NCI-H2081 treated with DMSO at 0.1 percent for 48 hours (cell line): ENCODE measurements at regions not wholly inside any gene's neighbourhood (a gene's known extent, or its start where the extent isn't known, plus 50 kb on each side); places are given as distances from the start of the nearest gene placed in this dataset.
"Not testable (repeated sequence)": the region's sequence is repeated elsewhere in the genome, so short reads cannot be mapped to it uniquely, and the experiment has no call there.

Experiments used
- DNase-seq: peaks from one replicate; lab custom pipeline; 2025; lab: John Stamatoyannopoulos, UW

- no peak for DNase-seq
Observed at GRCh38 chr7:79714081-79714480, 260.6 kb upstream of the MAGI2 start.

DNA sequence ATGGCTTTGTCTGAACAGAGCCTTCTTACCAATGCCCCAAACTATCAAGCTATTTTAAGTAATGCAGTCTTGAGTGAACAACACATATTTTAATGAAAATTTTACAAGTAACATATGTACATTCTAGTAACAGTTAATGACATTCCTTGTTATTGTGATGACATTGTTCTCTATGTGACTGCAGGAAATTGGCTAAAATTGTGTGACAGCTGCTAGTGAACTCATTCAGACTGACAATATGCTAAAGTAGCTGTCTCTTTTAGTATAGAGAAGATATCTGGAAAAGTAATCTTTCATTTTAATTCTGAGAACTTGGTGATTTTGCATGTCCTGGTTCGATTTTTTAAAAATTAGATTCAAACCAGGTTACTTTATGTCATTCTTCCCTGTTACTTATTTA lies 259.8 kb upstream of the MAGI2 start:
- no peak for DNase-seq

DNA sequence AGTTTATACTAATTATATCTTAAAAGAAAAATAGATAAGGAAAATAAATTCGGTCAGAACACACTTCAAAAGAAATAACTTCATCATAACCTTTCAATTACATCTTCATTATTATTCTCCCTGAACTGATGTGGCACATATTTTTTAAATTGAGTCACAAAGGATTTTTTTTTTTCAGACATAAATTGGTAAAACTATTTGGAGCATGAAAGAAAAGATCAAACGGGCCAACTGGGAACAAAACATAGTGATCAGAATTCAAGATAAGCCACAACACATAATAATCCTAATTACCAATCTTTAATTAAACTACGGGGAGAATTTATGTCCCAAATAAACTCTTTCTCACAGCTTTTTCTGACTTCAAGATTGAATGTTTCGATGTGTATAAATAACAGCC lies 258.2 kb upstream of the MAGI2 start:
- no peak for DNase-seq

DNA sequence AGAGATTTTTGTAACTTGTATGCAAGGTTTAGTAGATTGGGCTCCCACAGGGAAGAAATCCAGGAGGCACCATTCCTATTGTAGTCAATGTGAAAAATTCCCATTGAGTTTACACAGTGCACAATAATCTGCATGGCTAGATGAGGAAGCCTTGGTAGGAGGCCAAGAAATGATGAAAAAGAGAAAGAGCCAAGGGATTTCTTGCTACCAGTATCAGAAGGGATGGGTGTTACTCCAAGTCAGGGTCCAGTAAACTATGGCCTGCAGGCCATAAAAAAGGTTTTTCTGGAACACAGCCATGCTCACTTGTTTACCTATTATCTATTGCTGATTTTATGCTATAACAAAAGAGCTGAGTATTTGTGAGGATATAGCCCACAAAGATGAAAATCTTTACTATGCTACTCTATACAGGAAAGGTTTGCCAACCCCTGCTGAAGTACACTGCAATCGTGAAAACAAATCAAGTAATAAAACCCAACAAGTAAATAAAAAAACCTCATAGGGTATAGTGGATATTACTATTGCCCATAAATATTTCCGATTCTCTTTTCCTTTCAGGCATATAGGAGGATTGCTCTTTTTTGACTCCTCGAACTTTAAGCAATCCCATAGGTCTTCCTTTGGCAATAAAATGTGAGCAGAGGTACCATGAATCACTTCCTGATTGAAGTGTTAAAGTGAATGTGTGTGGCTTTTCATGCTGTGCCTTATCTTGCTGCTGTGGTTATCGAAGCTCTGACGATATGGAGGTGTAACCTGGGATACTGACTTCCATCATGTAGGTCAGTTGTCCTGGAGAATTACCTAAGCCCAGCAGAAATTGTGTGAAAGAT lies 256.3 kb upstream of the MAGI2 start:
- peak; percentile 42 for DNase-seq

- DNase-seq, result no peak
Observed at GRCh38 chr7:79702116-79702515, 248.6 kb upstream of the MAGI2 start.

DNA sequence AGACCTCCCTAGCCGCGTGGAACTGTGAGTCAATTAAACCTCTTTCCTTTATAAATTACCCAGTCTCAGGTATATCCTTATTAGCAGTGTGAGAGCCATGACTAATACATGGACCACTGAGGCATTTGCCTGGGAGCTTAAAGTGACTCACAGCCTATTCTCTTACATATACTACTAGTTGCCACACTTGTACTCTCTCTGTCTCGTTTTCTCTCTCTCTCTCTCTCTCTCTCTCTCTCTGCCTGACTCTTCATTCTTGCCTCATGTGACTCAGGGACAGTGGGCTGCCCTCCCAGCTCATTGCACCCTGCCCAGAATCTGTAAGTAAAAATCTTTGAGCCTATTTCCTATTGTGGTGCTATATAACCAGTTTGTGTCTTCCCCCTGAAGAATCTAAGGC lies 238.5 kb upstream of the MAGI2 start:
- DNase-seq, result no peak

DNA sequence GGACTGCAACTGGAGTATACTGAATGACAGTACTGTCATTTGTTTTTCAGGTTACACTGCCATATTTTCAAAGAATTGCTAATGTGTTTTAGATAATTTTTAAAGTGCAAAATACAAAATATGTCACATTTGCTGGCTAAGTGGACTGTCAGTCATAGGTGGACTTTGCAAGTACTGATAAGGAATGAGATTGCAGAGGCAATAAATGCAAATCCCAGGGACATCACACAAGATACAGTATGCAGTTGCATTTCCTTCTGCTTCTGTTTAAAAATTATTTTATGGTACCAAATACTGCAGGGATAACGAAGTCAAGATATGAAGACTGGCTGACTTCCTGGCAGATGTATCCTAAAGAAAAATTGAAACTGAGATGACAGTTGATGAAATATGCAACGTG lies 237.6 kb upstream of the MAGI2 start:
- DNase-seq, result no peak

DNA sequence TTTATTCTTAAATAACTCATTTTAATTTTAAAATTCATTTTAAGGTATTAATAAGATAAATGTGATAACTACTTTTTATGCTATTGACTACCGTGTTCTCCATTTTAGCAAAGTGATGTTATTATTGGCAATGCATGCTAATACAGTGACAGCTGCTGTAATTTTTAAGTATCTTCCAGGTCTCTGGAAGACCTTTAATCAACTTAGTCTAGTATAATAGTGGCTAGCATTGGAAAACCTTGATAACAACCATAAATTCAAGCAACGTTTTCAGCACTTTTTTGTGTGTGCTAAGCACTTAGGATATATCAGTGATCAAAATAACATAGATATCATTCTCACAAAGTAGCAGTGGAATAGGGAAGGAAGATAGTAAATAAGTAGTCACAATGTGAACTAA lies 230.9 kb upstream of the MAGI2 start:
- no peak for DNase-seq

GRCh38 chr7:79683916-79684315 lies 230.4 kb upstream of the MAGI2 start:
- no peak for DNase-seq

GRCh38 chr7:79683185-79683890 lies 229.9 kb upstream of the MAGI2 start:
- no peak for DNase-seq

GRCh38 chr7:79681454-79681853 lies 228.0 kb upstream of the MAGI2 start:
- no peak for DNase-seq

- DNase-seq, result no peak
Observed at GRCh38 chr7:79673969-79674368, 220.5 kb upstream of the MAGI2 start.

DNA sequence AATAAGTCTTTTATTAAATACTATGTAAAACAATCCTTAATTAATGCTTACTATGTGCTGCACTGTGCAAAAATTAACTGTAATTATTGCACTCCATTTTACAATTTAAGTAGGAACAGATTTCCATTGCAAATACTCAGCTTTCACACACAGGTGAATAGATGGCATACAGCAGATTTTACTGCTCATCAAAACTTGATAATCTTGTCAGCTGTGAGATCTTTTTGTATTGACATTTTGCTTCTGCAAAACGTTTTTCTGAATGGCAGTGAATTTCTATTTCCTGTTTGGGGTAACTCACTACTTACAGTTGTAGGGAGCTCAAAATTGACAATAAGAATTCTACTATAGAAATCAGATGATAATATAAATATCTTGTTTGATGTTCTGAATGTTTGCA lies 220.0 kb upstream of the MAGI2 start:
- no peak for DNase-seq

DNA sequence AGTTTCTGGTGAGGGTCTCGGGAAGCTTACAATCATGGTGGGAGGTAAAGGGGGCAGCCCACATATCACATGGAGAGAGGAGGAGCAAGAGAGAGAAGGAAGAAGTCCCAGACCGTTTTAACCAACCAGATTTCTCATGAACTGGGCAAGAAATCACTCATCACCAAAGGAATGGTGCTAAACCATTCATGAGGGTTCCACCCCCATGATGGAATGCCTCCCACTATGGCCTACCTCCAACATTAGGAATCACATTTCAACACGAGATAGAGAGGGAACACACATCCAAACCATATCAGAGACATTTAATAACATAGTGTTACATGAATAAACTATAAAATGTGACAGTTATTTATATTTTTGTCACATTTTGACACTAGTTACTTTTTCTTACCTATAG lies 214.8 kb upstream of the MAGI2 start:
- no peak for DNase-seq

DNA sequence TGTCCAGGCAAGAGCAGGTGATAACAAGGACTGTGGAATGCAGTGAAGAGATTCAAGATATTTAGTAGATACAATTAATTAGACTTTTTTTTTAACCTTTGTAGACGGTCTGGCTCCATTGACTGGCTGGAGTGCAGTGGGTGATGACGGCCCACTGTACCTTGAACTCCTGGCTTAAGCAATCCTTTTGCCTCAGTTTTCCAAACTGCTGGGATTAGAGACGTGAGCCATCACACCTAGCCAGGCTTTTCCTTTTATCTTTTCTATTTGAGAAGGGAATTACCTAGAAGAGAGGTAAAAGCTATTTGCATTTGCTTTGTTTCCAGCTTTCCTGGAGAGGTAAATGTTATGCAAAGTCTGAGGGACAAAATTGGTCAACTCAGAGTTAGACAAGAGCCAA lies 213.0 kb upstream of the MAGI2 start:
- no peak for DNase-seq

DNA sequence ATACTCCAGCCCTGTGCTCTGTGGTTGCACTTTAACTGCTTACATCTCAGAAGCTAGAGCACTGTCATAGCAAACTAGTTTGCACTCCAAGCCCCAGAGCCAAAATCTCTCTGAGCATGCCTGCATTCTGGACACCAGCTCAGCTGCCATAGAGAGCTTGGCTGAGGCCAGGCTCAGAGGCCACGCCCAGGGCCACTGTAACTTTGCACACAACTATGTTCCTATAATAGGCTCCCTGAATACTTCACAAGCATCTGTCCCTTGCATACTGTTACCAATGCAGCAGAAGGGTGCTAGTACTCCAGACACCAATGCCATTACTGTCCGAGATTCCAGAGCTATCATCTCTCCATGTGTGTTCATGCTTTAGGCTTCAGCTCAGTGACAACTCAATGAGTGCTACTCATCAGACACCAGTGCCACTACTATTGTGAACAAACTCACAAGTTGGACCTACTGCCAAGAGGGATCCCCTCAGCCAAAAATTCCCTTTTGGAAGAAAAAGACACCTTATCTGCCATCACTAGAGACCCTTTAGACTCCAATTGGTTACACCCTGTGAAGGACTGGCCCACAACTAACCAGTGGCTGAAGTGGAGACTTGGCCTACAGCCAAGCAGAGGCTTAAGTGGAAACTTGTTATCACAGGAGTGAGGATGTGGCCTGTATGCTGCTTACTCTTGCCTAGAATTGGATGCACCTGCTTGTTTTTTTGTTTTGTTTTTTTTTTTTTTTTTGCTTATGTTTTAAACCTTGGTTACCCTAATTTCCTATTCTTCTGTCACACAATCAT lies 211.6 kb upstream of the MAGI2 start:
- DNase-seq, result no peak

- DNase-seq, result no peak
Observed at GRCh38 chr7:79658304-79658703, 204.8 kb upstream of the MAGI2 start.

DNA sequence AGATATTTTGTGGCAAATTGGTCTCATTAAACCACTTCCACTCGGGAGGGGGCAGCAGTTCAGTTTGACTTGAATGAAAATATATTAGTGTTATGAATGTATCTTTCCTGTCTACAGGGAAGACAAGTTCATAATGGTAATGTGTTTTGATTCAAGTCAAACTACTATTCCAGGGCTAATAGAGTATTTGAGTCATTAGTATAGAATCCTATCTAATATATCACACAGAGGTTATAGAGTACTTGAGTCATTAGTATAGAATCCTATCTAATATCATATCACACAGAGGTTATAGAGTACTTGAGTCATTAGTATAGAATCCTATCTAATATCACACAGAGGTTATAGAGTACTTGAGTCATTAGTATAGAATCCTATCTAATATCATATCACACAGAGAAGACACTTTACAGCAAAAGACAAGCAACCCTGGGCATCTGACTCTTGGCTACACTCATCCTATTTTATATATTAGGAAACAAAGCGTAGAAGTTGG lies 199.7 kb upstream of the MAGI2 start:
- no peak for DNase-seq

DNA sequence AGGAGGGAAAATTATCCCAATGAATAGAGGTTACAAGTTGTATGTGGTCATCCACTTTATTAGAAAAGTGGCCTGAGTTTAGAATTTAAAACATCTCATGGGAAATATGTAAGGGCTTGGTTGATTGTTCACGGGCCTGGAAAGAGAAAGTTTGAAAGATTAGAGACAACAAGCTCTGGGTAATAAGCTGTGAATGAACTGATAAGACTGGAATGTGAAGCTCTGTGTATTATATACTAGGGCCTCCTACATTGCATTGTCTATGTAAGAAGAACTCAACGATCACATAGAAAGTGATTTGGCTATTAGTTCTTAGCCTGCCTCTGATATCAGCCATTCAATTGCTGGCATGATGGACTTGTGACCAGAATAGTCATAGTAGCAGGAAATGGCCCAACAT lies 199.2 kb upstream of the MAGI2 start:
- DNase-seq, result no peak

- DNase-seq, result no peak
Observed at GRCh38 chr7:79647711-79648110, 194.2 kb upstream of the MAGI2 start.

- DNase-seq, result no peak
Observed at GRCh38 chr7:79646278-79646677, 192.8 kb upstream of the MAGI2 start.

DNA sequence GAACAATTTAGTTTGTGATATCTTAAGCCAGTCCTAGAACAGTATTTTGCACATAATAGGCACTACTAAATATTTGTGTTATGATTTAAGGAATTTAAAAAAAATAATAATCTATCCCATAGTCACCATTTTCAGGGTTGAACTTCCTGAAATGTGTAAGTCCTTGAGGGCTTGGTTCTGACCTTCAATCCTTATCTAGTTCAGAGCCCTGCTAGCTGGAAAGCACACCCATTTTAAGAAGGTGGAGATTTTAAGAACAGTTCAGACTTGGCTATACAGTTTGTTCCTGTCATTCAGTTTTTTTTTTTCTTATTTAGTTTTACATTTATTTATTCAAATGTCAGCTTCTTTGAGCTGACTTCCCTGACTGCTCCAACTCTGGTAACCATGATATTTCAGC lies 183.4 kb upstream of the MAGI2 start:
- no peak for DNase-seq

- not testable (repeated sequence) for DNase-seq
Observed at GRCh38 chr7:79625921-79626320, 172.5 kb upstream of the MAGI2 start.
